H9 (cell line): ENCODE measurements at regions not wholly inside any gene's neighbourhood (a gene's known extent, or its start where the extent isn't known, plus 50 kb on each side); places are given as distances from the start of the nearest gene placed in this dataset.

ENCODE experiments used
- DNase-seq: peaks from one replicate; pipeline ENCODE4 v3.0.0-alpha.2; 2017
- H2AFZ ChIP-seq: one replicate; pipeline ENCODE4 v1.6.1; 2013; ENCODE audit warnings: mild to moderate bottlenecking, low read length, control low read depth, moderate library complexity
- H2AK5ac ChIP-seq: 2 replicates; pipeline ENCODE4 v1.6.1; 2013; ENCODE audit warnings: low read length, control low read depth, mixed read lengths; ENCODE audit not compliant: insufficient read length
- H2BK120ac ChIP-seq: one replicate; pipeline ENCODE4 v1.6.1; 2013; ENCODE audit warnings: low read depth, mild to moderate bottlenecking, low read length, control low read depth, inconsistent platforms; ENCODE audit not compliant: poor library complexity, severe bottlenecking
- H2BK12ac ChIP-seq: 2 replicates; pipeline ENCODE4 v1.6.1; 2013; ENCODE audit warnings: low read length, control low read depth, mixed read lengths, low read depth; ENCODE audit not compliant: insufficient read length
- H2BK15ac ChIP-seq: 2 replicates; pipeline ENCODE4 v1.6.1; 2013; ENCODE audit warnings: low read depth, low read length, control low read depth
- H2BK20ac ChIP-seq: one replicate; pipeline ENCODE4 v1.6.1; 2013; ENCODE audit warnings: low read depth, mild to moderate bottlenecking, low read length, control low read depth, inconsistent platforms; ENCODE audit not compliant: poor library complexity, severe bottlenecking
- H2BK5ac ChIP-seq: 2 replicates; pipeline ENCODE4 v1.6.1; 2013; ENCODE audit warnings: low read length, control low read depth, mixed read lengths; ENCODE audit not compliant: insufficient read length
- H3K14ac ChIP-seq: 2 replicates; pipeline ENCODE4 v1.6.1; 2013; ENCODE audit warnings: low read length, control low read depth; ENCODE audit not compliant: insufficient read depth
- H3K18ac ChIP-seq: 2 replicates; pipeline ENCODE4 v1.6.1; 2013; ENCODE audit warnings: low read depth, mild to moderate bottlenecking, mixed read lengths, low read length, control low read depth; ENCODE audit not compliant: insufficient read length
- H3K23ac ChIP-seq: 2 replicates; pipeline ENCODE4 v1.6.1; 2013; ENCODE audit warnings: low read length, control low read depth, mixed read lengths, low read depth; ENCODE audit not compliant: insufficient read length
- H3K23me2 ChIP-seq: 2 replicates; pipeline ENCODE4 v1.6.1; 2013; ENCODE audit warnings: low read depth, mild to moderate bottlenecking, mixed read lengths, low read length, control low read depth; ENCODE audit not compliant: insufficient read length, poor library complexity, severe bottlenecking
- H3K27ac ChIP-seq: 2 replicates; pipeline ENCODE4 v1.5.1; 2013; ENCODE audit warnings: low read length, control low read depth, mixed read lengths, low read depth; ENCODE audit not compliant: insufficient read length
- H3K27me3 ChIP-seq: 2 replicates; pipeline ENCODE4 v1.6.1; 2013; ENCODE audit warnings: low read length, control low read depth, inconsistent platforms; ENCODE audit not compliant: insufficient read depth
- H3K4ac ChIP-seq: 2 replicates; pipeline ENCODE4 v1.6.1; 2013; ENCODE audit warnings: low read depth, mild to moderate bottlenecking, control low read depth, inconsistent platforms, low read length, moderate library complexity
- H3K4me1 ChIP-seq: 2 replicates; pipeline ENCODE4 v1.6.1; 2013; ENCODE audit warnings: low read length, control low read depth, inconsistent platforms; ENCODE audit not compliant: insufficient read depth
- H3K4me2 ChIP-seq: 2 replicates; pipeline ENCODE4 v1.6.1; 2013; ENCODE audit warnings: low read length, control low read depth, mixed read lengths; ENCODE audit not compliant: insufficient read length, insufficient read depth
- H3K56ac ChIP-seq: 2 replicates; pipeline ENCODE4 v1.6.1; 2013; ENCODE audit warnings: low read depth, mild to moderate bottlenecking, mixed read lengths, low read length, control low read depth; ENCODE audit not compliant: insufficient read length
- H3K79me1 ChIP-seq: 2 replicates; pipeline ENCODE4 v1.6.1; 2013; ENCODE audit warnings: low read depth, mild to moderate bottlenecking, moderate library complexity, low read length, control low read depth, inconsistent platforms; ENCODE audit not compliant: insufficient read depth, poor library complexity, severe bottlenecking
- H3K79me2 ChIP-seq: 2 replicates; pipeline ENCODE4 v1.6.1; 2013; ENCODE audit warnings: low read length, control low read depth, inconsistent platforms; ENCODE audit not compliant: insufficient read depth
- H3K9ac ChIP-seq: 2 replicates; pipeline ENCODE4 v1.6.1; 2013; ENCODE audit warnings: low read length, control low read depth, mixed read lengths; ENCODE audit not compliant: insufficient read length; ENCODE audit errors: extremely low read depth
- H3K9me3 ChIP-seq: one replicate; pipeline ENCODE4 v1.6.1; 2013; ENCODE audit warnings: low read depth, low read length, inconsistent platforms; ENCODE audit not compliant: control insufficient read depth
- H3T11ph ChIP-seq: one replicate; pipeline ENCODE4 v1.6.1; 2013; ENCODE audit warnings: mild to moderate bottlenecking, low read length, control low read depth, inconsistent platforms
- H4K20me1 ChIP-seq: one replicate; pipeline ENCODE4 v1.6.1; 2013; ENCODE audit not compliant: control insufficient read depth, insufficient read length, insufficient read depth
- H4K5ac ChIP-seq: 2 replicates; pipeline ENCODE4 v1.6.1; 2013; ENCODE audit warnings: low read depth, mild to moderate bottlenecking, mixed read lengths, low read length, control low read depth; ENCODE audit not compliant: insufficient read length
- H4K8ac ChIP-seq: replicated peaks from 2 replicates; pipeline ENCODE4 v1.6.1; 2013; ENCODE audit warnings: low read length, control low read depth, mixed read lengths, low read depth; ENCODE audit not compliant: insufficient read length
- H4K91ac ChIP-seq: 2 replicates; pipeline ENCODE4 v1.6.1; 2013; ENCODE audit warnings: low read depth, mild to moderate bottlenecking, moderate library complexity, mixed read lengths, low read length, control low read depth; ENCODE audit not compliant: insufficient read length
- H3K27ac Mint-ChIP-seq, 3 experiments: 2 replicates in 2 of 3; 3 replicates in 1 of 3; pipeline ENCODE4 v1.8.0; 2020 to 2021; ENCODE audit warnings: mixed read lengths in 3 of 3, mild to moderate bottlenecking in 1 of 3, moderate library complexity in 1 of 3
- H3K27me3 Mint-ChIP-seq: 2 replicates; pipeline ENCODE4 v1.8.0; 2021; ENCODE audit warnings: low read depth, mild to moderate bottlenecking, moderate library complexity, mixed read lengths
- H3K36me3 Mint-ChIP-seq, 3 experiments: 2 replicates in 2 of 3; 3 replicates in 1 of 3; pipeline ENCODE4 v1.8.0; 2020 to 2021; ENCODE audit warnings: low read depth in 3 of 3, mixed read lengths in 3 of 3; ENCODE audit not compliant: insufficient read depth in 1 of 3
- H3K4me1 Mint-ChIP-seq, 2 experiments: 2 replicates each; pipeline ENCODE4 v1.8.0; 2020; ENCODE audit warnings: mixed read lengths in 2 of 2
- H3K4me3 Mint-ChIP-seq, 2 experiments: 2 replicates in 1 of 2; 3 replicates in 1 of 2; pipeline ENCODE4 v1.8.0; 2020 to 2021; ENCODE audit warnings: mild to moderate bottlenecking in 2 of 2, mixed read lengths in 2 of 2, moderate library complexity in 1 of 2
- H3K9me3 Mint-ChIP-seq, 2 experiments: 2 replicates in 1 of 2; 3 replicates in 1 of 2; pipeline ENCODE4 v1.8.0; 2020; ENCODE audit warnings: mild to moderate bottlenecking in 2 of 2, mixed read lengths in 2 of 2, moderate library complexity in 1 of 2
- CTCF ChIP-seq: fragments of 200-600 bp; sonication (generic); conservative IDR thresholded peaks from 3 replicates; pipeline ENCODE4 v1.8.0; 2021; ENCODE audit warnings: antibody characterized with exemption, mild to moderate bottlenecking
- WGBS: extraction: QIAGEN DNeasy Blood & Tissue Kit; methylation state at CpG from one replicate; pipeline ENCODE4 v1.1.7; 2013; ENCODE audit warnings: missing lambda C conversion rate, low lambda C conversion rate, mixed read lengths; ENCODE audit not compliant: insufficient read length; ENCODE audit errors: extremely low coverage; 5-methylcytosine and 5-hydroxymethylcytosine counted together

GRCh38 chr12:115700896-115701465 lies 576.5 kb downstream of the MED13L start:
- WGBS: no CpG with 5 or more reads among the region's 7 CpGs
- no peak overlapping the region for H4K5ac ChIP-seq
- peaks cover 5% of the 10 kb centered on the region for H3K27me3 Mint-ChIP-seq

More at GRCh38 chr12:115700896-115701465, 576.5 kb downstream of the MED13L start:
- TF ChIP-seq CTCF: no peak
- no peak overlapping the region for H2BK5ac ChIP-seq
- Mint-ChIP-seq H3K9me3 (peaks cover under 1 to 3% of the 10 kb centered on the region in 2 experiments; a peak in 2 of 5 replicates), H3K4me3 (no peak overlapping the region), H3K27ac (no peak overlapping the region), H3K36me3 (no peaks in the 10 kb centered on the region; a peak in 1 of 7 replicates), H3K4me1 (0 out of 4 replicates have a peak, but pooled peaks cover 0 to 3% of the 10 kb centered on the region in 2 experiments)
- H3K23me2 ChIP-seq: no peaks in the 10 kb centered on the region
- no peak overlapping the region for H2BK12ac ChIP-seq
- H3K4me2 ChIP-seq: no peak overlapping the region
- no peak overlapping the region for H4K8ac ChIP-seq
- H3K4me1 ChIP-seq: no peaks in the 10 kb centered on the region
- H3K27me3 ChIP-seq: no peaks in the 10 kb centered on the region
- DNase-seq: no peak
- no peak overlapping the region for H3K14ac ChIP-seq
- no peak overlapping the region for H3K27ac ChIP-seq
- no peak overlapping the region for H2BK20ac ChIP-seq
- no peak overlapping the region for H2BK15ac ChIP-seq
- H3K9ac ChIP-seq: no peak overlapping the region
- no peak overlapping the region for H3K56ac ChIP-seq
- no peaks in the 10 kb centered on the region for H3K79me2 ChIP-seq
- H2AK5ac ChIP-seq: no peak overlapping the region
- no peak overlapping the region for H3T11ph ChIP-seq
- H2AFZ ChIP-seq: no peak overlapping the region
- H4K20me1 ChIP-seq: no peaks in the 10 kb centered on the region
- no peak overlapping the region for H3K23ac ChIP-seq
- no peak overlapping the region for H4K91ac ChIP-seq
- H3K79me1 ChIP-seq: no peaks in the 10 kb centered on the region
- peaks cover 4% of the 10 kb centered on the region for H3K9me3 ChIP-seq
- no peak overlapping the region for H3K4ac ChIP-seq
- H3K18ac ChIP-seq: no peak overlapping the region
- H2BK120ac ChIP-seq: no peak overlapping the region
